Brain microvascular endothelial cell (primary cell): ENCODE measurements at regions not wholly inside any gene's neighbourhood (a gene's known extent, or its start where the extent isn't known, plus 50 kb on each side); places are given as distances from the start of the nearest gene placed in this dataset.

Experiments
- DNase-seq: peaks from one replicate; pipeline ENCODE4 v3.0.0-alpha.2; 2020
- H3K27ac ChIP-seq: fragments of 250-450 bp; sonication (Bioruptor Pico); 2 replicates; pipeline ENCODE4 v1.5.1; 2020; ENCODE audit warnings: mild to moderate bottlenecking, moderate library complexity
- H3K27me3 ChIP-seq: fragments of 250-450 bp; sonication (Bioruptor Pico); replicated peaks from 2 replicates; pipeline ENCODE4 v1.5.1; 2020; ENCODE audit warnings: mild to moderate bottlenecking
- H3K36me3 ChIP-seq: fragments of 250-450 bp; sonication (Bioruptor Pico); replicated peaks from 2 replicates; pipeline ENCODE4 v1.5.1; 2020; ENCODE audit warnings: mild to moderate bottlenecking
- H3K4me3 ChIP-seq: 2 replicates; pipeline ENCODE4 v1.5.1; 2011; ENCODE audit warnings: low read depth, mild to moderate bottlenecking, control low read depth, low read length, moderate library complexity
- CTCF ChIP-seq: IDR thresholded peaks from 2 replicates; pipeline ENCODE4 v1.5.1; 2011; ENCODE audit warnings: low read depth, mild to moderate bottlenecking, moderate library complexity, low read length, control low read depth, inconsistent platforms; ENCODE audit errors: missing control alignments
- in situ Hi-C: cut with HindIII; loops from 2 replicates; pipeline ENCODE4 v1.10.0; 2017; ENCODE audit warnings: low sequenced_read_pairs, low pct_ligation_motif_present

GRCh38 chr12:124407074-124407473 lies 112.2 kb downstream of the RFLNA start:
- H3K27ac ChIP-seq: no peak overlapping the region
- peaks cover 26% of the 10 kb centered on the region for H3K36me3 ChIP-seq
- H3K27me3 ChIP-seq: no peaks in the 10 kb centered on the region
- in situ Hi-C loops: no loop called here
- no peak for DNase-seq
- no peak for TF ChIP-seq CTCF
- H3K4me3 ChIP-seq: no peak overlapping the region

GRCh38 chr12:124406043-124406442 lies 111.2 kb downstream of the RFLNA start:
- DNase-seq: no peak
- no peaks in the 10 kb centered on the region for H3K27me3 ChIP-seq
- in situ Hi-C loops: no loop called here
- TF ChIP-seq CTCF: no peak
- H3K27ac ChIP-seq: no peak overlapping the region
- H3K36me3 ChIP-seq: peaks cover 30% of the 10 kb centered on the region
- H3K4me3 ChIP-seq: no peak overlapping the region

- in situ Hi-C loops: no loop called here
- H3K27ac ChIP-seq: no peak overlapping the region
- H3K4me3 ChIP-seq: no peak overlapping the region
- no peaks in the 10 kb centered on the region for H3K27me3 ChIP-seq
- H3K36me3 ChIP-seq: peaks cover 32% of the 10 kb centered on the region
- no peak for TF ChIP-seq CTCF
- no peak for DNase-seq
Measured at GRCh38 chr12:124405592-124405991, 110.7 kb downstream of the RFLNA start.

GRCh38 chr12:124405151-124405550 lies 110.3 kb downstream of the RFLNA start:
- H3K27me3 ChIP-seq: no peaks in the 10 kb centered on the region
- H3K36me3 ChIP-seq: peaks cover 37% of the 10 kb centered on the region
- no peak overlapping the region for H3K4me3 ChIP-seq
- no peak for TF ChIP-seq CTCF
- DNase-seq: no peak
- in situ Hi-C loops: no loop called here
- no peak overlapping the region for H3K27ac ChIP-seq

GRCh38 chr12:124404162-124404784 lies 109.4 kb downstream of the RFLNA start:
- Histone ChIP-seq H3K27me3 (no peaks in the 10 kb centered on the region), H3K4me3 (no peak overlapping the region), H3K36me3 (peaks cover 39% of the 10 kb centered on the region), H3K27ac (no peak overlapping the region)
- in situ Hi-C loops: no loop called here
- no peak for DNase-seq
- TF ChIP-seq CTCF: no peak

GRCh38 chr12:124403273-124403672 lies 108.4 kb downstream of the RFLNA start:
- peaks cover 43% of the 10 kb centered on the region for H3K36me3 ChIP-seq
- no peak overlapping the region for H3K4me3 ChIP-seq
- TF ChIP-seq CTCF: no peak
- in situ Hi-C loops: no loop called here
- no peak for DNase-seq
- no peaks in the 10 kb centered on the region for H3K27me3 ChIP-seq
- H3K27ac ChIP-seq: no peak overlapping the region
